Smooth muscle cell (in vitro differentiated cells): ENCODE measurements at regions not wholly inside any gene's neighbourhood (a gene's known extent, or its start where the extent isn't known, plus 50 kb on each side); places are given as distances from the start of the nearest gene placed in this dataset.

Experiments
- DNase-seq: peaks from one replicate; lab custom pipeline; 2025; ENCODE audit not compliant: unreplicated experiment; lab: John Stamatoyannopoulos, UW
- H2AFZ ChIP-seq: fragments of 200-600 bp; sonication (generic); 2 replicates; pipeline ENCODE4 v1.6.0; 2016; ENCODE audit warnings: antibody characterized with exemption, low read depth, mild to moderate bottlenecking
- H3F3A ChIP-seq: fragments of 200-600 bp; sonication (generic); 2 replicates; pipeline ENCODE4 v1.6.0; 2017; ENCODE audit warnings: antibody characterized with exemption, low read depth
- H3K27ac ChIP-seq: fragments of 200-600 bp; sonication (generic); 2 replicates; pipeline ENCODE4 v1.5.1; 2016; ENCODE audit warnings: low read depth, mild to moderate bottlenecking
- H3K27me3 ChIP-seq: fragments of 200-600 bp; sonication (generic); 2 replicates; pipeline ENCODE4 v1.6.1; 2016; ENCODE audit warnings: low read depth, mild to moderate bottlenecking
- H3K36me3 ChIP-seq: fragments of 200-600 bp; sonication (generic); 2 replicates; pipeline ENCODE4 v1.5.1; 2016; ENCODE audit warnings: low read depth
- H3K4me1 ChIP-seq: fragments of 200-600 bp; sonication (generic); 2 replicates; pipeline ENCODE4 v1.5.1; 2016; ENCODE audit warnings: low read depth
- H3K4me2 ChIP-seq: fragments of 200-600 bp; sonication (generic); 2 replicates; pipeline ENCODE4 v1.6.0; 2016; ENCODE audit warnings: mild to moderate bottlenecking
- H3K4me3 ChIP-seq: fragments of 200-600 bp; sonication (generic); 2 replicates; pipeline ENCODE4 v1.5.1; 2016; ENCODE audit warnings: mild to moderate bottlenecking
- H3K79me2 ChIP-seq: fragments of 200-600 bp; sonication (generic); 2 replicates; pipeline ENCODE4 v1.6.0; 2016; ENCODE audit warnings: low read depth, mild to moderate bottlenecking
- H3K9ac ChIP-seq: fragments of 200-600 bp; sonication (generic); 2 replicates; pipeline ENCODE4 v1.6.0; 2016; ENCODE audit warnings: low read depth
- H3K9me3 ChIP-seq: fragments of 200-600 bp; sonication (generic); replicated peaks from 2 replicates; pipeline ENCODE4 v1.5.1; 2016; ENCODE audit warnings: low read depth
- H4K20me1 ChIP-seq: fragments of 200-600 bp; sonication (generic); 2 replicates; pipeline ENCODE4 v1.6.0; 2016; ENCODE audit warnings: low read depth
- CTCF ChIP-seq: fragments of 200-600 bp; sonication (generic); IDR thresholded peaks from 2 replicates; pipeline ENCODE4 v1.5.1; 2017; ENCODE audit warnings: borderline replicate concordance, mild to moderate bottlenecking, antibody characterized with exemption; ENCODE audit not compliant: insufficient read depth, poor library complexity, severe bottlenecking
- WGBS: methylation state at CpG from one replicate; pipeline ENCODE4 v1.1.7; 2016; ENCODE audit warnings: low lambda C conversion rate; 5-methylcytosine and 5-hydroxymethylcytosine counted together

GRCh38 chr5:90173299-90174030, 236.1 kb downstream of the CETN3 start:
- Histone ChIP-seq H3K4me3 (no peak overlapping the region), H3K36me3 (no peaks in the 10 kb centered on the region), H3K9me3 (peaks cover 3% of the 10 kb centered on the region), H3F3A (no peaks in the 10 kb centered on the region), H3K9ac (no peak overlapping the region), H3K4me1 (no peaks in the 10 kb centered on the region), H3K27me3 (no peaks in the 10 kb centered on the region), H3K27ac (no peak overlapping the region), H3K4me2 (no peak overlapping the region), H4K20me1 (no peaks in the 10 kb centered on the region), H3K79me2 (no peaks in the 10 kb centered on the region), H2AFZ (no peak overlapping the region)
- no peak for DNase-seq
- no peak for TF ChIP-seq CTCF
- 87% methylated on average over 1 of the region's 1 CpG for WGBS

- Histone ChIP-seq H3K79me2 (no peaks in the 10 kb centered on the region), H3K9ac (no peak overlapping the region), H3K36me3 (no peaks in the 10 kb centered on the region), H3K27me3 (no peaks in the 10 kb centered on the region), H4K20me1 (no peaks in the 10 kb centered on the region), H3K4me1 (no peaks in the 10 kb centered on the region), H3K9me3 (peaks cover 3% of the 10 kb centered on the region), H3K4me3 (no peak overlapping the region), H3K4me2 (no peak overlapping the region), H3F3A (no peaks in the 10 kb centered on the region), H2AFZ (no peak overlapping the region), H3K27ac (no peak overlapping the region)
- no peak for DNase-seq
- WGBS: 0% methylated on average over 1 of the region's 1 CpG
- TF ChIP-seq CTCF: no peak
Measured at GRCh38 chr5:90171466-90171865, 238.1 kb downstream of the CETN3 start.

- Histone ChIP-seq H3K4me3 (no peak overlapping the region), H3K9me3 (no peaks in the 10 kb centered on the region), H2AFZ (no peak overlapping the region), H3K4me2 (no peak overlapping the region), H3K79me2 (no peaks in the 10 kb centered on the region), H3K27ac (no peak overlapping the region), H4K20me1 (no peaks in the 10 kb centered on the region), H3K9ac (no peak overlapping the region), H3K36me3 (no peaks in the 10 kb centered on the region), H3K27me3 (no peaks in the 10 kb centered on the region), H3K4me1 (no peaks in the 10 kb centered on the region), H3F3A (no peaks in the 10 kb centered on the region)
- DNase-seq: no peak
- no peak for TF ChIP-seq CTCF
- 58% methylated on average over 1 of the region's 1 CpG for WGBS
Measured at GRCh38 chr5:90170261-90170660, 239.3 kb downstream of the CETN3 start.

GRCh38 chr5:90169078-90169477, 240.5 kb downstream of the CETN3 start:
- WGBS: 91% methylated on average over 2 of the region's 2 CpGs
- Histone ChIP-seq H3K79me2 (no peaks in the 10 kb centered on the region), H3K4me3 (no peak overlapping the region), H3K27ac (no peak overlapping the region), H3K27me3 (no peaks in the 10 kb centered on the region), H3F3A (no peaks in the 10 kb centered on the region), H3K9ac (no peak overlapping the region), H3K4me1 (no peaks in the 10 kb centered on the region), H3K9me3 (no peaks in the 10 kb centered on the region), H2AFZ (no peak overlapping the region), H4K20me1 (no peaks in the 10 kb centered on the region), H3K36me3 (no peaks in the 10 kb centered on the region), H3K4me2 (no peak overlapping the region)
- no peak for TF ChIP-seq CTCF
- DNase-seq: no peak
